NOMO-1 treated with DMSO at 0.1 percent for 48 hours (cell line): ENCODE measurements at regions not wholly inside any gene's neighbourhood (a gene's known extent, or its start where the extent isn't known, plus 50 kb on each side); places are given as distances from the start of the nearest gene placed in this dataset.

Experiments used
- DNase-seq: peaks from one replicate; lab custom pipeline; 2025; ENCODE audit not compliant: unreplicated experiment; lab: John Stamatoyannopoulos, UW

- DNase-seq: no peak
Observed at GRCh38 chr7:113998934-113999333, 80.1 kb upstream of the PPP1R3A start.

- DNase-seq: no peak
Observed at GRCh38 chr7:113996405-113996804, 77.6 kb upstream of the PPP1R3A start.

- no peak for DNase-seq
Observed at GRCh38 chr7:113986216-113986615, 67.4 kb upstream of the PPP1R3A start.

GRCh38 chr7:113976508-113976907 lies 57.7 kb upstream of the PPP1R3A start:
- no peak for DNase-seq

- no peak for DNase-seq
Observed at GRCh38 chr7:113968713-113969112, 49.9 kb upstream of the PPP1R3A start.
